Adrenal gland (tissue), 9 donors: ENCODE measurements at regions not wholly inside any gene's neighbourhood (a gene's known extent, or its start where the extent isn't known, plus 50 kb on each side); places are given as distances from the start of the nearest gene placed in this dataset.

Source experiments
- DNase-seq, 7 donors: peaks; one replicate each; pipeline ENCODE4 v3.0.0-alpha.2; 2019 to 2020
- H3K27ac ChIP-seq, 5 donors: fragments of 200-600 bp; sonication (generic) in 4 of 5; 1 replicate in 3 of 5; 2 replicates in 2 of 5; pipeline versions ENCODE4 v1.5.1 to v1.8.0; 2016 to 2020; ENCODE audit warnings: mild to moderate bottlenecking in 1 of 5
- H3K27me3 ChIP-seq: fragments of 200-600 bp; 2 replicates; pipeline ENCODE4 v1.8.0; 2021
- H3K36me3 ChIP-seq, 2 donors: fragments of 200-600 bp; replicated peaks in 1 of 2; 1 replicate in 1 of 2; 2 replicates in 1 of 2; pipeline versions ENCODE4 v1.5.1 to v1.8.0; 2018 to 2022
- H3K4me1 ChIP-seq, 2 donors: fragments of 200-600 bp; replicated peaks in 1 of 2; 1 replicate in 1 of 2; 2 replicates in 1 of 2; pipeline versions ENCODE4 v1.5.1 to v1.8.0; 2018 to 2021
- H3K4me3 ChIP-seq, 4 donors: fragments of 200-600 bp; sonication (generic) in 3 of 4; one replicate each; pipeline ENCODE4 v1.5.1; 2016 to 2018
- H3K9me3 ChIP-seq, 3 donors: fragments of 200-600 bp; sonication (generic) in 1 of 3; replicated peaks in 1 of 3; 1 replicate in 2 of 3; 2 replicates in 1 of 3; pipeline versions ENCODE4 v1.5.1 to v1.8.0; 2016 to 2021
- CTCF ChIP-seq, 6 experiments: fragments of 450-650 bp in 4 of 6; fragments of 200-600 bp in 2 of 6; sonication (generic) in 1 of 6; IDR thresholded peaks; 1 replicate in 5 of 6; 2 replicates in 1 of 6; pipeline versions ENCODE4 v1.5.1 to v1.8.0; 2016 to 2021; ENCODE audit warnings: antibody characterized with exemption in 6 of 6, mild to moderate bottlenecking in 2 of 6, moderate library complexity in 1 of 6
- POLR2A ChIP-seq, 2 donors: fragments of 450-650 bp; IDR thresholded peaks; one replicate each; pipeline ENCODE4 v1.6.1; 2017; ENCODE audit warnings: antibody characterized with exemption in 2 of 2, mild to moderate bottlenecking in 2 of 2, moderate library complexity in 1 of 2
- WGBS, 4 donors: extraction: QIAGEN DNeasy Blood & Tissue Kit in 2 of 4; methylation state at CpG; one replicate each; pipeline versions ENCODE4 v1.1.5 to v1.1.7; 2013 to 2017; 5-methylcytosine and 5-hydroxymethylcytosine counted together
- intact Hi-C, 2 donors: fragments of 100-400 bp; cut with DNase I; formaldehyde crosslinking; loops; one replicate each; pipeline versions ENCODE4 v1.14.1 to v1.15.0; 2022 to 2023
- donor health status: healthy with polysubstance abuse.
- donor health status: Bipolar disorder and iron deficiency.
- donor health status: DM: yes; HTN: yes; CAD: no.
- donor health status: DM: no; HTN: no; CAD: no.
- donor health status: DM: no; HTN: no; CAD: no.

GRCh38 chr3:65170390-65171042, 482.7 kb upstream of the ADAMTS9 start:
- H3K4me1 ChIP-seq: no peaks in the 10 kb centered on the region
- no peaks in the 10 kb centered on the region for H3K36me3 ChIP-seq
- H3K9me3 ChIP-seq: no peaks in the 10 kb centered on the region
- H3K4me3 ChIP-seq: no peak overlapping the region
- H3K27ac ChIP-seq: peak overlapping the region in 2 of 5 donors; percentile 35 to 75
- no peaks in the 10 kb centered on the region for H3K27me3 ChIP-seq
- DNase-seq: peak; percentile 45 to 94 (median 78)
- WGBS, 4 donors: 30 to 41% (median 38%) methylated on average over 9 to 10 of the region's 10 CpGs
- intact Hi-C loops: loop anchor here (10.0 kb wide), 1 partner anchor 636 kb away; no protein-coding TSS in a partner anchor
- TF ChIP-seq POLR2A (IDR thresholded peaks at IDR 0.05): no peak
- peak; percentile 6 to 51 (median 42) for TF ChIP-seq CTCF (IDR thresholded peaks at IDR 0.05)

GRCh38 chr3:65169961-65170360, 482.2 kb upstream of the ADAMTS9 start:
- H3K27me3 ChIP-seq: no peaks in the 10 kb centered on the region
- no peaks in the 10 kb centered on the region for H3K36me3 ChIP-seq
- no peak overlapping the region for H3K4me3 ChIP-seq
- TF ChIP-seq POLR2A (IDR thresholded peaks at IDR 0.05) (no peak), CTCF (IDR thresholded peaks at IDR 0.05) (no peak)
- WGBS, 4 donors: 36 to 44% (median 43%) methylated on average over 3 of the region's 3 CpGs
- H3K9me3 ChIP-seq: no peaks in the 10 kb centered on the region
- H3K4me1 ChIP-seq: no peaks in the 10 kb centered on the region
- intact Hi-C loops: loop anchor here (10.0 kb wide), 1 partner anchor 635 kb away; no protein-coding TSS in a partner anchor
- no peak for DNase-seq
- peak overlapping the region in 2 of 5 donors; percentile 35 to 75 for H3K27ac ChIP-seq

GRCh38 chr3:65168547-65168946, 480.7 kb upstream of the ADAMTS9 start:
- Histone ChIP-seq H3K27ac (peak overlapping the region in 1 of 5 donors; percentile 43), H3K4me3 (no peak overlapping the region), H3K36me3 (no peaks in the 10 kb centered on the region), H3K9me3 (no peaks in the 10 kb centered on the region), H3K27me3 (no peaks in the 10 kb centered on the region), H3K4me1 (no peaks in the 10 kb centered on the region)
- intact Hi-C loops: no loop called here
- WGBS, 4 donors: 65 to 70% (median 67%) methylated on average over 4 of the region's 4 CpGs
- no peak for TF ChIP-seq POLR2A (IDR thresholded peaks at IDR 0.05)
- no peak for TF ChIP-seq CTCF (IDR thresholded peaks at IDR 0.05)
- no peak for DNase-seq

- Histone ChIP-seq H3K27ac (no peak overlapping the region), H3K36me3 (no peaks in the 10 kb centered on the region), H3K27me3 (no peaks in the 10 kb centered on the region), H3K4me1 (no peaks in the 10 kb centered on the region), H3K9me3 (no peaks in the 10 kb centered on the region), H3K4me3 (no peak overlapping the region)
- TF ChIP-seq POLR2A (IDR thresholded peaks at IDR 0.05) (no peak), CTCF (IDR thresholded peaks at IDR 0.05) (no peak)
- DNase-seq: no peak
- intact Hi-C loops: no loop called here
Observed at GRCh38 chr3:65166531-65166930, 478.7 kb upstream of the ADAMTS9 start.
